ENCODE measurements at regions not wholly inside any gene's neighbourhood (a gene's known extent, or its start where the extent isn't known, plus 50 kb on each side); places are given as distances from the start of the nearest gene placed in this dataset.

- TF ChIP-seq ZNF501 (tag by site-specific recombination; IDR thresholded peaks at IDR 0.05) (no peak), PATZ1 (tag by site-specific recombination; IDR thresholded peaks at IDR 0.05) (no peak), ZNF768 (tag by site-specific recombination; IDR thresholded peaks at IDR 0.05) (no peak), HOXA7 (CRISPR knock-in tag; IDR thresholded peaks at IDR 0.05; ENCODE audit: borderline replicate concordance) (no peak), ZBTB20 (tag by site-specific recombination; IDR thresholded peaks at IDR 0.05) (no peak), ZNF311 (tag by site-specific recombination; IDR thresholded peaks at IDR 0.05; ENCODE audit: borderline replicate concordance) (no peak)
These were observed 223.0 kb upstream of the ANO5 start for GRCh38 chr11:21969841-21970240.

Data from HEK293 (cell line).